HG03575 (cell line): ENCODE measurements at regions not wholly inside any gene's neighbourhood (a gene's known extent, or its start where the extent isn't known, plus 50 kb on each side); places are given as distances from the start of the nearest gene placed in this dataset.
A peak's percentile ranks its signal among the peaks of the same experiment; 100 is the strongest.
"Not testable (repeated sequence)": the region's sequence is repeated elsewhere in the genome, so short reads cannot be mapped to it uniquely, and the experiment has no call there.

Source experiments
- ATAC-seq: cut with Tn5 transposase; IDR thresholded peaks from one replicate; pipeline ENCODE4 v1.9.1; 2021; ENCODE audit not compliant: unreplicated experiment, insufficient number of reproducible peaks, low FRiP score; ENCODE audit errors: extremely low read depth

DNA sequence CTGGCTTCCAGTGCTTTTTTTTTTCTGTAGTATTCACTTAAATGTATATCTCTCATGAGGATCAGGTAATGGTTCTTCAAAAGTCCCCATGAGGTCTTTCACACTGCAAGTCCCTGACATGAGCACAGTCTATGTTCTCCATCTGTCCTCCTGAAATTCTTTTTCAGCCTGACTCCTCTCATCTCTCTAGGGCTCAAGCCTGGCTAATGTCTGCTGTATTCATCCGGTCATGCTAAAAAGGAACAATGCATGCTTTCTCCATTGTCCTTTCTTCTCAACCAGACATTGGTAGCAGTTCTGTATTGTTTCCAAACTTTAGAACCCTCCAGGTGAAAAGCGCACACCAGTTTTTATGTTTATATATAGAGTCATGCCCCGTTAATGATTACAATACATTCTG lies 368.3 kb upstream of the OLFM3 start:
- no peak for ATAC-seq

DNA sequence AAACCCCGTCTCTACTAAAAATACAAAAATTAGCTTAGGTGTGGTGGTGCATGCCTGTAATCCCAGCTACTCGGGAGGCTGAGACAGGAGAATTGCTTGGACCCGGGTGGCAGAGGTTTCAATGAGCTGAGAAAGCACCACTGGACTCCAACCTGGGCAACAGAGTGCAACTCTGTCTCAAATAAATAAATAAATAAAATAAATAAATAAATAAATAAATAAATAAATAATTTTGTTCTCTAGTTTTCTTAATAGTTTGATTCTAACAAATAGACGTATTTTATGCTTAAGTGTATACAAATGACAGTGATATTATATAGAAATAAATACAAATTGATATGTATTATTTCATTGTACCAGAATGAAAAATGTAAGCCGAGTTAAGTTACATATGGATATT lies 339.9 kb upstream of the OLFM3 start:
- no peak for ATAC-seq

DNA sequence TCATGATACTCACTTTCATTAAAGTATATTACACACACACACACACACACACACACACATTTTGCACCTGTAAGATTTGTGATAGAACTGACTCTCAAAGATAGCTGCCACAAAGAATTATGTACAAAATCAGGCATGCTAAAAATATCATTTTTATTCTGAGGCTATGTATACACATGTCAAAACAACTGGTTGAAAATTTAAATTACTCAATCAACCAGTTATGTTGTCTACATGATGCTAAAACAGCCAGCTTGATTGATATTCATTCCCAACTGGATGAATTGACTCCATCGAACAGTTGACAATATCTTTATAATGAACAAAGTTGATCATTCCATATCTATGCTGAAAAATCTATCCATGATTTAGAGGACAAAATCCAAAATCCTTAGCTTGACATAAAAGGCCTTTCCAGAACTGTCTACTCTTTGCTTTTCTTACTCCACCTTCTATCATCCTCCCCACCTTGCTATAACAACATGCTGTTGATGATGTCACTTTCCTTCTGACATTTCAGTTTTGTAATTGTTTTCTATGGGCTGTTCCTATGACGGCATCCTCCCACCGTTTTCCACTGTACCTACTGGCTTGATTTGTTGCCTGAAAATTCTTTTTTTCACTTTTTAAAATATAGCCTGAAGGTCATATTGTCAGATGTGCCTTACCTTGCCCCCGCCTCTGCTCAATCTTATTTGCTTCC lies 321.5 kb upstream of the OLFM3 start:
- no peak for ATAC-seq

DNA sequence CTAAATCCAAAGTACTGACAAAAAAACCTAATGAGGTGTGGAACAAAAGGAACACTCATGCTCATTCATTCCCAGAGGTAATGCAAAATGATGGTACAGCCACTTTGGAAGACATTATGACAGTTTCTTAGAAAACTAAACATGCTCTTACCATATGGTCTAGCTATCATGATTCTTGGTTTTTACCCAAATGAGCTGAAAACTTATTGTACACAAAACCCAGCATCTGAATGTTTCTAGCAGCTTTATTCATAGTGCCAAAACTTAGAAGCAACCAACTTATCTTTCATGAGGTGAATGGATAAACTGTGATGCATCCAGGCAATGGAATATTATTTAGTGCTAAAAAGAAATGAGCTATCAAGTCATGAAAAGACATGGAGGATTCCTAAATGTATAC lies 318.4 kb upstream of the OLFM3 start:
- no peak for ATAC-seq

DNA sequence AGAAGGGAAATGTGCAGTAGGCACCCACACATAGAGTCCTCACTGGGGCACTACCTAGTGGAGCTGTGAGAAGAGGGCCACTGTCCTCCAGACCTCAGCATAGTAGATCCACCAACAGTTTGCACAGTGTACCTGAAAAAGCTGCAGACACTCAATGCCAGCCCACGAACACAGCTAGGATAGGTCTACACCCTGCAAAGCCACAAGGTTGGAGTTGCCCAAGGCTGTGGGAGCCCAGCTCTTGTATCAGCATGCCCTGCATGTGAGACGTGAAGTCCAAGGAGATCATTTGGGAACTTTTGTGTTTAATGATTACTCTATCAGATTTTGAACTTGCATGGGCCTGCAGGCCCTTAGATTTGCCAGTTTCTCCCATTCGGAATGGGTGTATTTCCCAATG lies 299.4 kb upstream of the OLFM3 start:
- no peak for ATAC-seq

DNA sequence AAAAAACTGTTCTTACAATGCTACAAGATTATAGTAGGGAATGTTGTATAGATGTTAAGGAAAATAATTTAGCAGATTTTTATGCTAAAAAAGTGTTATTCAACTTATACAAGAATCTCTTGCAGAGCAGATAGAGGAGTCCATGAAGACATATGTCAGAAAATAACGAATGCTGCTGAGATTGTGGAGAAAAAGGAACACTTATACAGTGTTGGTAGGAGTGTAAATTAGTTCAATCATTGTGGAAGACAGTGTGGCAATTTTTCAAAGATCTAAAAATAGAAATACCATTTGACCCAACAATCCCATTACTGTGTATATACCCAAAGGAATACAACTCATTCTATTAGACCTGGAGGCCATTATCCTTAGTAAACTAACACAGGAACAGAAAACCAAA lies 286.2 kb upstream of the OLFM3 start:
- no peak for ATAC-seq

DNA sequence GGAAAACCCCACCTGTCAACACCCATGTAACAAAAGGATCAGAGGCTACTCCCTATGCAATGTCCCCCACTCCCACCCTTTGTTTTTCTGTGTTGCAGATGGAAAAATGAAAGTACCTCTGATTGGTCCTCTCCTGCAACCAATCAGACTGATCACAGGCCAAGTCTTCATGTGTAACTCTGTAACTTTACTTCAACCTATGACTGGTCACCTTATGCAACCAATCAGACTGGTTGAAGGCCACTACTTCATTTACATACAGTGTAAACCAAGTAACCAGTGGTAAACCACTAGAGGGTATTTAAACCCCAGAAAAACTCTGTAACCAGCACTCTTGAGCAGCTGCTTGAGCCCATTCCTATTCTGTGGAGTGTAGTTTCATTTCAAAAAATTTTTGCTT lies 266.3 kb upstream of the OLFM3 start:
- no peak for ATAC-seq

DNA sequence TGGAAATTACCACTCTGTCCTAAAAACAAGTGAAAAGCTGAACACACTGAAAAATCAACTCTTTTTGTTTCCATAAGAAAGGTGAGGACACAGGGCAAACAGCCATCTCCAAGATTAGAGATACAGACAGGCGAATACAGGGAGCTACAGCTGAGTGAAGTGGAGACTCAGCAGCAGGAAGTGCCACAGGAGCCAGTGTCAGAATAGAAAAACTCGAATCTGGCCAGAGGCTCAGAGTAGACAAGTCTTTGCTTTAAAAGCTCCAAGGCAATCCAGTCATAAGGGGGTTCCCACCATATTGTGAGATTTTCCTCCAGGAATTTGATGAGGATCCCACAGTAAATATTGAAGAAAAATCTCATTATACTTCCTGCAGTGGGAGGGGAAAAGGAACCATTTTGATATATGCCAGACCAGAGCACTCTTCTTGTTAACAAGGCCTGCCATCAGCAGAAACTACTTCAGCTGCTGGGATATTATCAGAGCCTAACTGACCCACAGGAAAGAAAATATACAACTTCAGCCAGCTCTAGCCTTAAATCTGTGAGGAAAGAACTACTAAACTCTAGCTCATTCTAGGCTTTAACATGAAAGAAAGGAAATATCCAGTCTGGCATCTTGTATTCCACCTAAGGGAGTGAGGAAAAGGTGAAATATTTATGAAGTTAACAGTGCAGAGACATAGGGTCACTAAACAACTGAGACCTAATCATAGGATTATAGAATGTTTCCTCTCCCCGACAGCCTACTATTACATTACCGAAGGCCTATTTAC lies 256.2 kb upstream of the OLFM3 start:
- no peak for ATAC-seq

DNA sequence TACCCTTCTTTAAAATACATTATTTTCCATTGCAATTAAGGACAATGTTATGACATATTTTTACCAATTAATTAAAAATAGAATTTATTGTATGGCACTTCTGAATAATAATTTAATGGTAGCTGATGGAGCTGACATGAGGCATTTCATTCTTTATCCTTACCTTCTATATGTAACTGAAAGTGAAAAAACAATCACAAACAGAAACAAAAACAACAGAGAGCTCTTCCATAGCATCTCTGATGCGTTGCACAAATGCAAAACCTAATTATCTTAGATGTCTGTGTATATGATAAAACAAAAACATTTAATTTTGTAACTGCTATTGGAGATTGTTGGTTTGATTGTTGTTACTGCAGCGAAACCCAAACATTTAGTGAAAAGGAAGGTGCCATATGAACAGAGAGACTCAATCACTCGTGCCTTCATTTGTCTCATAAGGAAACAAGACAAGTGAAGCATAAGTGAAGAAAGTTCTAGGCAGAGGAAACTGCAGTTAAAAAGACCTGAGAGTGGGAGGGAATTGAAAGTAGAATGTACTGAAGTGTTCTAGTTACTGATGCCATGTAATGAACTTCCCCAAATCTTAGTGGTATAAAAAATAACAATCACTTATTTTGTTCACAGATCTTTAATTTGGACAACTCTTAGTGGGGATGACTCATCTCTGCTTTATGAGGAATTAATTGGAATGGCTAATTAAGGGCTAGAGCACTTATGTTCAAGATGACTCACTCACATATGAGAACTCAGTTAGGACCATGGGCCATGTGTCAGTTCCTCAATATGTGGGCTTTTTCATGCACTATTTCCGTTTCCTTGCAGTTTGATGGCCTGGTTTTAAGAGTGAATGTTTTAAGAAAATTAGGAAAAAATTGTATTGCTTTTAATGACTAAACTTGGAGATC lies 245.0 kb upstream of the OLFM3 start:
- peak; percentile 87 for ATAC-seq

DNA sequence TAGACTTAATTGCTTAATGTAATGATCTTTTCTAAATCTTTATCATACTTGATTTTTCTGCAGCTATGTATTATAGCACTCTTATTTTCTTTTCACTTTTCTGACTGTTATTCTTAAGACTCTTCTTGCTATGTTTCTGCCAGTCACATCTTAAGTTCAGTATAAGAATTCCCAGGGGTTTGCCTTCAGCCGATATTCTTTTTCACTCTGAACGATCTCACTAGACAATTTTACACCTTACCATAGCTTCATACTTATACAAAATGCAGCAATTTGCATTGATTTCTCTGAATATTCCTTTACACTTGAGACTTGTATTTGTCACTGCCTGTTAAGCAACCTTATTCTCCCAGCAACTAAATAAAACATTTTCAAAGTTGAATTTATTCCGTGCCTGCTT lies 242.5 kb upstream of the OLFM3 start:
- no peak for ATAC-seq

DNA sequence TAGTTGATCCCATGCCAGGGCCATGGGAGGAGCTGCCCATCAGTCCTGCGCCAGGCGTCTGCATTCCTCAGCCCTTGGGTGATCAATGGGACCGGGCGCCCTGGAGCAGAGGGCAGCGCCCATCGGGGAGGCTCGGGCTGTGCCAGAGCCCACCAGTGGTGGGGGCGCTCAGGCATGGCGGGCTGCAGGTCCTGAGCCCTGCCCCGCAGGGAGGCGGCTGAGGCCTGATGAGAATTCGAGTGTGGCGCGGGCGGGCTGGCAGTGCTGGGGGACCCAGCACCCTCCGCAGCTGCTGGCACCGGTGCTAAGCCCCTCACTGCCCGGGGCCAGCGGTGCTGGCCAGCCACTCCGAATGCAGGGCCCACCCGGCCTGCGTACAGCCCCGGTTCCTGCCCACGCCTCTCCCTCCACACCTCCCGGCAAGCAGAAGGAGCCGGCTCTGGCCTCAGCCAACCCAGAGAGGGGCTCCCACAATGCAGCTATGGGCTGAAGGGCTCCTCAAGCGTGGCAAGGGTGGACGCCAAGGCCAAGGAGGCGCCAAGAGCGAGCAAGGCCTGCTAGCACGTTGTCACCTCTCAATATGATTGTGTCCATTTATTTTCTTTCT lies 238.1 kb upstream of the OLFM3 start:
- ATAC-seq: no peak

DNA sequence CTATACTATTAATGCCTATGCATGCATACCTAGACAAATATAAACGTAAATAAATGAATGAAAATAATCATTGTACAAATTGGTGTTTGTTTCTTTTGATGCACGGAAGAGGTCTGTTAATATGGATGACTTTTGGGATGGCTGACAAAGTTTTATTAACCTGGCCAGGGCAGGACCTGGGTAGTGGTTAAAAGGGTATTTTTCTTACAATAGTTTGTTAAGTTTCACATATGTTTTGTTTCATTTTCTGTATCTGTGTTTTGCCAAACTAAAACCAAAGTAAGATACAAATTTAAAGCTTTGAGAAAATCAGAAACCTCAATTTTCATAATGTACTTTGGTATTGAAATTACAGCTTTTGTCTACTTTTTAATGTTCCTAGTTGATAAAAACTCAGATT lies 222.7 kb upstream of the OLFM3 start:
- ATAC-seq: no peak

DNA sequence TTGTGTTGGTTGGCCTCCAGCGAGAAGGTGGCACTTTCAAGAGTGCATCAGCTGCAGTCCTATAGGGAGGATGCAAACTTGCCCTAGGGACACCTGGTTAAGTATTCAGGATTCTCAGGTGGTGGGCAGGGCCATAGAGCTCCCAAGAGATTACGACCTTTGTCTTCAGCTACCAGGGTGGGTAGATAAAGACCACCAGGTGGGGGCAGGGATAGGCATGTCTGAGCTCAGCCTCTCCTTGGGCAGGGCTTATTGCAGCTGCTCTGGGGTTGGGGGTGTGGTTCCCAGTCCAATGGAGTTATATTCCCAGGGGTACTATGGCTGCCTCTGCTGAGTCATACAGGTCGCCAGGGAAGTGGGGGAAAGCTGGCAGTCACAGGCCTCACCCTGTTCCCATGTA lies 214.2 kb upstream of the OLFM3 start:
- ATAC-seq: not testable (repeated sequence)

DNA sequence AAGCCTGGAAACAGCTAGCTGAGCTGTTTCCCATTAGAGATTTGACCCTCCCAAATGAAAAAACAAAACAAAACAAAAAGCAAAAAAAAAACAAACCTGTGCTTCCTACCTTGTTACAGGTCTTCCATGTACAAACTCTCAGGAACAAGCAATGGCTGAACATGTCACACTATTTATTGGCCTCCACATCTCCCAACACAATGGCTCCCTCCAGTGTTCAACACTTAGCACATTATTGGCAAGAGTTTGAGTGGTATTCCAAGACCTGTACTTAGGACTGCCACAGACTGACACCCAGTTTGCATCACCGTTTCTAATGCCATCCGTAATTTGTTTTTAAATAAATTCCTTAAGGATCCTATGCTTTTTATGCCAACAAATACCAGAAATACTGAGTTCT lies 195.0 kb upstream of the OLFM3 start:
- ATAC-seq: no peak

DNA sequence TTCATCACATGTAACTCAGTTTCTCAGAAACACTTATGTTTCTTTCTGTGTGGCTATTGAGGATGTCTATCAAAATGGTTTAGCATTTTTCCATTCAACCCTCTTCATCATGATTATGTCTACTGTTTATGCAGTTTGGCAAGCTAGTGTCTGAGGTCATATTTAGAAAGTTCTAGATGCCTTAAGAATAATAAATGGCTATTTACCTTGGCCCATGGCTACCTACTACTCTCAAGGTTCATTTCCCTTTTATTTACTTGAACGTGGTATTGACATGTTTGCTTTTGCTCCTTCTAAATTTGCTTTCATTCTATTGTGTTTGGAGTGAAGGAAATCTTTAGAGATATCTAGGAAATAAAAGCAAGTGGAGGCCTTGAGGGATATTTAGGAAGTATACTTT lies 193.7 kb upstream of the OLFM3 start:
- no peak for ATAC-seq

DNA sequence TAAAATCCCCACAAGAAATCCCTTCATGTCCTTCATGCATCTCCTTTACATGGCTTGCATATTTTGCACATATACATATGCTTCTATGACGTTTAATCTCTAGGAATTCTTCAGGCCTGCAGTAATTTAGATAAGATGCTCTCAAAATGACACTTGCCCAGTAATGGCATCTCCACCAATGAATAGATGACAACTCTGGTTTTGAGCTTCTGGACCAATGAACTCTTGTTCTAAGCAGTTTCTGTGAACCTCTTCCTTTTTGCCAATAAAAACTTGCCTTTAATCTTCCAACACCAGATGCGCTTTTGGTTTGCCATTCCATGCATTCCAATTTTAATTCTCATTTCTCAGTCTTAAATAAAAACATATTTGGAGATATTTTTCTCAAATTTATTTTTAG lies 189.8 kb upstream of the OLFM3 start:
- no peak for ATAC-seq

DNA sequence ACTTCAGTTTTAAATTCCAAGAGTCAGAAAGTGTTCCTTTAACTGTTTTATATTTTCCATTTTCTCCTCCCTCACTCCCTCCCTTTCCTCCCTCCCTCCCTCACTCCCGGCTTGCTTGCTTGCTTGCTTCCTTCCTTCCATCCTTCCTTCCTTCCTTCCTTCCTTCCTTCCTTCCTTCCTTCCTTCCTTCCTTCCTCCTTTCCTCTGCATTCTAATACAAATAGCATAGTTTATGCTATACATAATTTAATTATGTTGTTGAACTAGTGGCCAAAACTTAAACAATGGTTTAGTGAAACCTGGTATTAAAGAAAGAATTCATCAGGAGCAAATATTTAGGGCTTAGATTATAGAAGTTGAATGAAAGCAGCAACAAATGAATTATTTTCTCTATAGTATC lies 188.5 kb upstream of the OLFM3 start:
- ATAC-seq: no peak

DNA sequence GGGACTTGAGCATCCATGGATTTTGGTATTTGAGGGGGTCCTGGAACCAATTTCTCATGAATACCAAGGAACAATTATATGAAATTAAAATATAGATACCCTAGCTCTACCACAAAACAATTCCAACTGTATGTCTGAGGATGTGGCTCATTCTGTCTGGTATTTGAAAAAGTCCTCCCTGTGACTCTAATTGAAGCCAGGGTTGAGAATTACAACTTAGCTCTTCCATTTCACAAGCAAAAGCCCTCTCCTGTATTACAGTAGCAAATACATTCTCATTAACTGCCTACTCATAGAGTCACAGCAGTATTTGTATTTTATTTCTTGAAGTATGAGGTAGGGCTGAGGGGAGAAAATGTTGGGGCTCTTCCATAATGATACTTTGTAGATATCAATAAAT lies 187.8 kb upstream of the OLFM3 start:
- ATAC-seq: no peak

DNA sequence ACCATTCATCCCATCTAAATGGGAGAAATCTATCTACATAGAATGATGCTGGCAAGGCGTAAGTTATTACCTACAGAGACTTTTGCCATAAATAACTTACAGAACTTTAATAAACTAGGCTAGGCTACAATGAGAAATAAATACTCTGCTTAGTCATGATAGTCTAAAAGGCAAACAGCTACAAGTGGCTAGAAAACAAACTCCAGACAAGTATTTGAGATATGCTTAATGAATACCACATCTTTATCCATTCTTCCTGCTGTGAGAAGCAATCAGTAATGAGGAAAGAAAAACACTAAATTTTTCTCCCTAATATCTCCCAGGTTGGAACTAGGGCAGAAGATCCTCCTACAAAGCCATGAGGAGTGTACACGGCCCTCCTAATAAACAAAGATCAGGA lies 187.0 kb upstream of the OLFM3 start:
- ATAC-seq: no peak
